OCI-LY1 (cell line): ENCODE measurements at regions not wholly inside any gene's neighbourhood (a gene's known extent, or its start where the extent isn't known, plus 50 kb on each side); places are given as distances from the start of the nearest gene placed in this dataset.
"Not testable (repeated sequence)": the region's sequence is repeated elsewhere in the genome, so short reads cannot be mapped to it uniquely, and the experiment has no call there.

Source experiments
- EZH2 ChIP-seq: fragments of 200-600 bp; sonication (generic), shearing (Covaris generic); IDR thresholded peaks from 2 replicates; pipeline ENCODE4 v1.8.0; 2017; ENCODE audit warnings: borderline replicate concordance, mixed run types, mild to moderate bottlenecking, antibody characterized with exemption, low read length, moderate library complexity, mixed read lengths
- TF ChIP-seq, protein P1 (sequence below): fragments of 200-600 bp; sonication (generic), shearing (Covaris generic); IDR thresholded peaks from 2 replicates; pipeline ENCODE4 v1.5.1; 2017; ENCODE audit warnings: mild to moderate bottlenecking, antibody characterized with exemption, low read length, moderate library complexity, mixed read lengths

DNA sequence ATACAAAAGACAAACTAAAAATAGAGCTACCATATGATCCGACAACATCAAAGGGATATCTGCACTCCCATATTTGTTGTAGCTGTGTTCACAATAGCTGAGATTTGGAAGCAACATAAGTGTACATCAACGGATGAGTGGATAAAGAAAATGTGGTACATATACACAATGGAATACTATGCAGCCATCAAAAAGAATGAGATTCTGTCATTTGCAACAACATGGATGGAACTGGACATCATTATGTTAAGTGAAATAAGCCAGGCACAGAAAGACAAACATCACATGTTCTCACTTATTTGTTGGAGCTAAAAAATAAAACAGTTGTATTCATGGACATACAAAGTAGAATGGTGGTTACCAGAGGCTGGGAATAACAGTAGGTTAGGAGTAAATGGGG, 527.0 kb downstream of the GLUD2 start:
- TF ChIP-seq, protein P1, sequence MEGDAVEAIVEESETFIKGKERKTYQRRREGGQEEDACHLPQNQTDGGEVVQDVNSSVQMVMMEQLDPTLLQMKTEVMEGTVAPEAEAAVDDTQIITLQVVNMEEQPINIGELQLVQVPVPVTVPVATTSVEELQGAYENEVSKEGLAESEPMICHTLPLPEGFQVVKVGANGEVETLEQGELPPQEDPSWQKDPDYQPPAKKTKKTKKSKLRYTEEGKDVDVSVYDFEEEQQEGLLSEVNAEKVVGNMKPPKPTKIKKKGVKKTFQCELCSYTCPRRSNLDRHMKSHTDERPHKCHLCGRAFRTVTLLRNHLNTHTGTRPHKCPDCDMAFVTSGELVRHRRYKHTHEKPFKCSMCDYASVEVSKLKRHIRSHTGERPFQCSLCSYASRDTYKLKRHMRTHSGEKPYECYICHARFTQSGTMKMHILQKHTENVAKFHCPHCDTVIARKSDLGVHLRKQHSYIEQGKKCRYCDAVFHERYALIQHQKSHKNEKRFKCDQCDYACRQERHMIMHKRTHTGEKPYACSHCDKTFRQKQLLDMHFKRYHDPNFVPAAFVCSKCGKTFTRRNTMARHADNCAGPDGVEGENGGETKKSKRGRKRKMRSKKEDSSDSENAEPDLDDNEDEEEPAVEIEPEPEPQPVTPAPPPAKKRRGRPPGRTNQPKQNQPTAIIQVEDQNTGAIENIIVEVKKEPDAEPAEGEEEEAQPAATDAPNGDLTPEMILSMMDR, result not testable (repeated sequence)
- not testable (repeated sequence) for TF ChIP-seq EZH2
